Hepatocyte (in vitro differentiated cells): ENCODE measurements at regions not wholly inside any gene's neighbourhood (a gene's known extent, or its start where the extent isn't known, plus 50 kb on each side); places are given as distances from the start of the nearest gene placed in this dataset.

Experiments
- EZH2 ChIP-seq: fragments of 200-600 bp; sonication (generic); IDR thresholded peaks from 2 replicates; pipeline ENCODE4 v1.6.1; 2016; ENCODE audit warnings: antibody characterized with exemption, mild to moderate bottlenecking, borderline replicate concordance
- EZH2phosphoT487 ChIP-seq: fragments of 200-600 bp; sonication (generic); IDR thresholded peaks from one replicate; pipeline ENCODE4 v1.6.1; 2018; ENCODE audit warnings: antibody characterized with exemption, mild to moderate bottlenecking, low read depth, moderate library complexity; ENCODE audit not compliant: unreplicated experiment, severe bottlenecking
- TF ChIP-seq, protein P1 (sequence below): fragments of 200-600 bp; sonication (generic); IDR thresholded peaks from 2 replicates; pipeline ENCODE4 v1.5.1; 2016; ENCODE audit warnings: antibody characterized with exemption, mild to moderate bottlenecking; ENCODE audit not compliant: poor library complexity

DNA sequence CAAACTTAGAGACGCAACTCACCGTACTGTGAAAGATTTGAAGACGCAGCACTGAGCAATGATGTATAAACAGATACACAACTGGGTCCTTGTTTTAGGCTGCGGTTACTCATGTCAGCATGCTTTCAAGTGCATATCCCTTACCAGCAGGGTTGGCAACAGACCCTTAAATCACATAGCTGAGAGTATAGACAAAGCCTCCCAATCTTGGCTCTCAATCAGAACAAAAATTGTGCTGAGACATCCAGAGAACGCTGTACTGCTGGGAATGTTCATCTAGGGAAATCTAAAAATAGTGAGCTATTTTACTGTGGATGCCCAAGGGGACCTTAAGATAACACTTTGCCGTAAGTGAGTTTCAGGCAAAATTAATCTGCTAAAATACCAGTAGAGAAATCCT, 84.4 kb upstream of the NUDT7 start:
- TF ChIP-seq, protein P1, sequence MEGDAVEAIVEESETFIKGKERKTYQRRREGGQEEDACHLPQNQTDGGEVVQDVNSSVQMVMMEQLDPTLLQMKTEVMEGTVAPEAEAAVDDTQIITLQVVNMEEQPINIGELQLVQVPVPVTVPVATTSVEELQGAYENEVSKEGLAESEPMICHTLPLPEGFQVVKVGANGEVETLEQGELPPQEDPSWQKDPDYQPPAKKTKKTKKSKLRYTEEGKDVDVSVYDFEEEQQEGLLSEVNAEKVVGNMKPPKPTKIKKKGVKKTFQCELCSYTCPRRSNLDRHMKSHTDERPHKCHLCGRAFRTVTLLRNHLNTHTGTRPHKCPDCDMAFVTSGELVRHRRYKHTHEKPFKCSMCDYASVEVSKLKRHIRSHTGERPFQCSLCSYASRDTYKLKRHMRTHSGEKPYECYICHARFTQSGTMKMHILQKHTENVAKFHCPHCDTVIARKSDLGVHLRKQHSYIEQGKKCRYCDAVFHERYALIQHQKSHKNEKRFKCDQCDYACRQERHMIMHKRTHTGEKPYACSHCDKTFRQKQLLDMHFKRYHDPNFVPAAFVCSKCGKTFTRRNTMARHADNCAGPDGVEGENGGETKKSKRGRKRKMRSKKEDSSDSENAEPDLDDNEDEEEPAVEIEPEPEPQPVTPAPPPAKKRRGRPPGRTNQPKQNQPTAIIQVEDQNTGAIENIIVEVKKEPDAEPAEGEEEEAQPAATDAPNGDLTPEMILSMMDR, result no peak
- TF ChIP-seq EZH2, result no peak
- no peak for TF ChIP-seq EZH2phosphoT487
